ENCODE measurements at regions not wholly inside any gene's neighbourhood (a gene's known extent, or its start where the extent isn't known, plus 50 kb on each side); places are given as distances from the start of the nearest gene placed in this dataset.

DNA sequence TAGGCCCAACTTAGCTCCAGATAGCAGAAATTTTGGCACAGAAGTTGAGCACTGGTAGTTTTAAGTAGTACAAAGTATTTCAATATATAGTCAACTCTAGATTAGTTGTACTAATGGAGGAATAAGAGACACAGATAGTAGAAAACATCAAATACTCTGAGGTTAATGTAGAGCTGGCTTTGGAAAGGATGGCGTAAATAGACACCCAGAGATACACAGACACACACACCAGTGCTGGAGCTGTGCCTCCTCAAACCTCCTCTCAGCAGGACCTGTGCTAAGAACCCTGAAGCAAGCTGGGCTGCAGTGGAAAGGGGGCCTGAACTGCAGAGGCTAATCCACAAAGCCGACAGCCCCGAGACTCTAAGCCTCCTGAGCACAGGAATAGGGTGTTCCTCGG lies 67.0 kb upstream of the EDEM3 start:
- TF ChIP-seq SPI1 (IDR thresholded peaks at IDR 0.05; ENCODE audit: low read depth, low read length), result no peak
- TF ChIP-seq POLR2AphosphoS5 (IDR thresholded peaks at IDR 0.05; ENCODE audit: low read depth, low read length), result no peak
- TF ChIP-seq POLR2A (IDR thresholded peaks at IDR 0.05; ENCODE audit: low read depth, low read length), result no peak

All from GM12891 (cell line).